ENCODE measurements at regions not wholly inside any gene's neighbourhood (a gene's known extent, or its start where the extent isn't known, plus 50 kb on each side); places are given as distances from the start of the nearest gene placed in this dataset.

- TF ChIP-seq CTCF (conservative IDR thresholded peaks at IDR 0.05; ENCODE audit: low read depth, low read length) (no peak), EZH2phosphoT487 (IDR thresholded peaks at IDR 0.05; ENCODE audit: borderline replicate concordance, low read length) (no peak)
Observed at GRCh38 chr2:219856602-219857001, 229.2 kb downstream of the SLC4A3 start.
